DND-41 (cell line): ENCODE measurements at regions not wholly inside any gene's neighbourhood (a gene's known extent, or its start where the extent isn't known, plus 50 kb on each side); places are given as distances from the start of the nearest gene placed in this dataset.

Experiments used
- ATAC-seq: fragments of 200-7000 bp; cut with Tn5 transposase; 3 replicates; pipeline ENCODE4 v1.9.1; 2021; ENCODE audit warnings: low read depth; ENCODE audit not compliant: insufficient read depth
- DNase-seq: peaks from one replicate; pipeline ENCODE4 v3.0.0-alpha.2; 2020
- H2AFZ ChIP-seq: 2 replicates; pipeline ENCODE4 v1.6.0; 2012; ENCODE audit warnings: low read depth, low read length
- H3K27ac ChIP-seq: 2 replicates; pipeline ENCODE4 v1.5.1; 2012; ENCODE audit warnings: low read length, inconsistent platforms
- H3K27me3 ChIP-seq: fragments of 200-600 bp; sonication (generic); 2 replicates; pipeline ENCODE4 v1.6.0; 2012; ENCODE audit warnings: low read length, mild to moderate bottlenecking, inconsistent platforms; ENCODE audit not compliant: insufficient read depth, poor library complexity
- H3K36me3 ChIP-seq: 2 replicates; pipeline ENCODE4 v1.5.1; 2012; ENCODE audit warnings: low read length, inconsistent platforms; ENCODE audit not compliant: insufficient read depth
- H3K4me1 ChIP-seq: 2 replicates; pipeline ENCODE4 v1.5.1; 2012; ENCODE audit warnings: mild to moderate bottlenecking, low read length; ENCODE audit not compliant: insufficient read depth
- H3K4me2 ChIP-seq: 2 replicates; pipeline ENCODE4 v1.6.0; 2012; ENCODE audit warnings: mild to moderate bottlenecking, moderate library complexity, low read length, inconsistent platforms; ENCODE audit not compliant: insufficient read depth
- H3K4me3 ChIP-seq, 2 experiments: fragments of 200-600 bp in 1 of 2; shearing (Covaris generic) in 1 of 2; 2 replicates each; pipeline ENCODE4 v1.5.1; 2012 to 2016; ENCODE audit warnings: inconsistent platforms in 2 of 2, low read length in 2 of 2, mild to moderate bottlenecking in 2 of 2, low read depth in 1 of 2, moderate library complexity in 1 of 2
- H3K79me2 ChIP-seq: 2 replicates; pipeline ENCODE4 v1.6.0; 2012; ENCODE audit warnings: low read length, inconsistent platforms; ENCODE audit not compliant: insufficient read depth
- H3K9ac ChIP-seq: 2 replicates; pipeline ENCODE4 v1.6.0; 2012; ENCODE audit warnings: low read depth, mild to moderate bottlenecking, inconsistent platforms, low read length, moderate library complexity
- H3K9me3 ChIP-seq: 2 replicates; pipeline ENCODE4 v1.5.1; 2012; ENCODE audit warnings: low read length, moderate library complexity, mild to moderate bottlenecking, inconsistent platforms; ENCODE audit not compliant: insufficient read depth, severe bottlenecking
- H4K20me1 ChIP-seq: 2 replicates; pipeline ENCODE4 v1.6.0; 2012; ENCODE audit warnings: low read length; ENCODE audit not compliant: insufficient read depth
- CTCF ChIP-seq: IDR thresholded peaks from 2 replicates; pipeline ENCODE4 v1.5.1; 2012; ENCODE audit warnings: borderline replicate concordance, low read length, moderate library complexity, mild to moderate bottlenecking; ENCODE audit not compliant: poor library complexity, severe bottlenecking; ENCODE audit errors: extremely low read depth
- EZH2 ChIP-seq: IDR thresholded peaks from 3 replicates; pipeline ENCODE4 v1.6.1; 2012; ENCODE audit warnings: borderline replicate concordance, low read depth, mild to moderate bottlenecking, moderate library complexity, low read length, inconsistent platforms; ENCODE audit not compliant: severe bottlenecking

GRCh38 chr3:107921038-107921437, 169.8 kb downstream of the CD47 start:
- no peak overlapping the region for H3K9ac ChIP-seq
- no peaks in the 10 kb centered on the region for H3K36me3 ChIP-seq
- DNase-seq (no peak), ATAC-seq (no peak)
- H3K9me3 ChIP-seq = no peaks in the 10 kb centered on the region
- H2AFZ ChIP-seq = no peak overlapping the region
- H3K4me3 ChIP-seq = no peak overlapping the region
- H4K20me1 ChIP-seq = no peaks in the 10 kb centered on the region
- TF ChIP-seq CTCF (no peak), EZH2 (no peak)
- H3K4me2 ChIP-seq = no peak overlapping the region
- no peak overlapping the region for H3K27ac ChIP-seq
- no peaks in the 10 kb centered on the region for H3K79me2 ChIP-seq
- H3K4me1 ChIP-seq = no peaks in the 10 kb centered on the region
- no peaks in the 10 kb centered on the region for H3K27me3 ChIP-seq

GRCh38 chr3:107920538-107920937, 170.3 kb downstream of the CD47 start:
- Histone ChIP-seq H3K9ac (no peak overlapping the region), H3K9me3 (no peaks in the 10 kb centered on the region), H2AFZ (no peak overlapping the region), H3K36me3 (no peaks in the 10 kb centered on the region), H3K4me3 (no peak overlapping the region), H3K27me3 (no peaks in the 10 kb centered on the region), H3K79me2 (no peaks in the 10 kb centered on the region), H3K27ac (no peak overlapping the region), H4K20me1 (no peaks in the 10 kb centered on the region), H3K4me2 (no peak overlapping the region), H3K4me1 (no peaks in the 10 kb centered on the region)
- DNase-seq (no peak), ATAC-seq (no peak)
- TF ChIP-seq CTCF (no peak), EZH2 (no peak)

- Histone ChIP-seq H3K27ac (no peak overlapping the region), H3K79me2 (no peaks in the 10 kb centered on the region), H3K9me3 (no peaks in the 10 kb centered on the region), H3K4me1 (no peaks in the 10 kb centered on the region), H2AFZ (no peak overlapping the region), H3K27me3 (no peaks in the 10 kb centered on the region), H3K4me2 (no peak overlapping the region), H3K36me3 (no peaks in the 10 kb centered on the region), H4K20me1 (no peaks in the 10 kb centered on the region), H3K4me3 (no peak overlapping the region), H3K9ac (no peak overlapping the region)
- ATAC-seq (no peak), DNase-seq (no peak)
- TF ChIP-seq EZH2 = no peak
- no peak for TF ChIP-seq CTCF
Measured at GRCh38 chr3:107919239-107919638, 171.6 kb downstream of the CD47 start.

- no peaks in the 10 kb centered on the region for H3K4me1 ChIP-seq
- no peaks in the 10 kb centered on the region for H3K79me2 ChIP-seq
- no peak overlapping the region for H3K27ac ChIP-seq
- no peak for ATAC-seq
- no peak overlapping the region for H3K4me2 ChIP-seq
- H3K9me3 ChIP-seq = no peaks in the 10 kb centered on the region
- no peaks in the 10 kb centered on the region for H4K20me1 ChIP-seq
- no peaks in the 10 kb centered on the region for H3K36me3 ChIP-seq
- no peak overlapping the region for H2AFZ ChIP-seq
- no peaks in the 10 kb centered on the region for H3K27me3 ChIP-seq
- no peak overlapping the region for H3K9ac ChIP-seq
- no peak overlapping the region for H3K4me3 ChIP-seq
- no peak for DNase-seq
- TF ChIP-seq EZH2 (no peak), CTCF (no peak)
Measured at GRCh38 chr3:107916171-107916570, 174.7 kb downstream of the CD47 start.
